Uterus (tissue), 3 donors: ENCODE measurements at regions not wholly inside any gene's neighbourhood (a gene's known extent, or its start where the extent isn't known, plus 50 kb on each side); places are given as distances from the start of the nearest gene placed in this dataset.

Source experiments
- DNase-seq, 2 donors: peaks; one replicate each; pipeline ENCODE4 v3.0.0-alpha.2; 2019 to 2020
- H3K27ac ChIP-seq, 2 donors: fragments of 200-600 bp; sonication (generic); 1 replicate in 1 of 2; 2 replicates in 1 of 2; pipeline ENCODE4 v1.5.1; 2016 to 2018
- H3K27me3 ChIP-seq, 2 donors: fragments of 200-600 bp; sonication (generic); one replicate each; pipeline ENCODE4 v1.5.1; 2018 to 2019; ENCODE audit warnings: control low read depth in 1 of 2
- H3K36me3 ChIP-seq, 2 donors: fragments of 200-600 bp; sonication (generic); one replicate each; pipeline ENCODE4 v1.5.1; 2019; ENCODE audit warnings: control low read depth in 1 of 2
- H3K4me1 ChIP-seq, 2 donors: fragments of 200-600 bp; sonication (generic); one replicate each; pipeline ENCODE4 v1.5.1; 2018 to 2019; ENCODE audit warnings: control low read depth in 1 of 2
- H3K4me3 ChIP-seq, 2 donors: fragments of 200-600 bp; sonication (generic); 1 replicate in 1 of 2; 2 replicates in 1 of 2; pipeline ENCODE4 v1.5.1; 2018 to 2019; ENCODE audit warnings: mild to moderate bottlenecking in 1 of 2
- H3K9me3 ChIP-seq, 2 donors: fragments of 200-600 bp; sonication (generic); one replicate each; pipeline ENCODE4 v1.5.1; 2019; ENCODE audit warnings: control low read depth in 1 of 2
- CTCF ChIP-seq, 4 experiments: fragments of 200-600 bp in 2 of 4; fragments of 450-650 bp in 2 of 4; sonication (generic) in 2 of 4; IDR thresholded peaks; one replicate each; pipeline ENCODE4 v1.5.1; 2016 to 2019; ENCODE audit warnings: antibody characterized with exemption in 4 of 4, mild to moderate bottlenecking in 2 of 4, moderate library complexity in 1 of 4
- POLR2A ChIP-seq, 2 donors: fragments of 450-650 bp; IDR thresholded peaks; one replicate each; pipeline ENCODE4 v1.6.1; 2016; ENCODE audit warnings: antibody characterized with exemption in 2 of 2, mild to moderate bottlenecking in 1 of 2, moderate library complexity in 1 of 2
- intact Hi-C: fragments of 100-400 bp; cut with DNase I; formaldehyde crosslinking; loops from one replicate; pipeline ENCODE4 v1.15.1; 2023; ENCODE audit warnings: low total_unique reads
- donor health status: DM: yes; HTN: yes; CAD: no.

- no peak for DNase-seq
- Histone ChIP-seq H3K36me3 (no peaks in the 10 kb centered on the region), H3K4me3 (no peak overlapping the region), H3K27ac (no peak overlapping the region), H3K9me3 (no peaks in the 10 kb centered on the region), H3K27me3 (no peaks in the 10 kb centered on the region), H3K4me1 (no peaks in the 10 kb centered on the region)
- TF ChIP-seq CTCF (IDR thresholded peaks at IDR 0.05) = no peak
- no peak for TF ChIP-seq POLR2A (IDR thresholded peaks at IDR 0.05)
- intact Hi-C loops = no loop called here
Observed at GRCh38 chr10:2121315-2121714, 384.0 kb upstream of the ADARB2 start.

- TF ChIP-seq POLR2A (IDR thresholded peaks at IDR 0.05) (no peak), CTCF (IDR thresholded peaks at IDR 0.05) (no peak)
- no peak for DNase-seq
- Histone ChIP-seq H3K27ac (no peak overlapping the region), H3K4me3 (no peak overlapping the region), H3K27me3 (no peaks in the 10 kb centered on the region), H3K4me1 (no peaks in the 10 kb centered on the region), H3K9me3 (no peaks in the 10 kb centered on the region), H3K36me3 (no peaks in the 10 kb centered on the region)
- intact Hi-C loops = no loop called here
Observed at GRCh38 chr10:2120746-2121145, 383.4 kb upstream of the ADARB2 start.

DNA sequence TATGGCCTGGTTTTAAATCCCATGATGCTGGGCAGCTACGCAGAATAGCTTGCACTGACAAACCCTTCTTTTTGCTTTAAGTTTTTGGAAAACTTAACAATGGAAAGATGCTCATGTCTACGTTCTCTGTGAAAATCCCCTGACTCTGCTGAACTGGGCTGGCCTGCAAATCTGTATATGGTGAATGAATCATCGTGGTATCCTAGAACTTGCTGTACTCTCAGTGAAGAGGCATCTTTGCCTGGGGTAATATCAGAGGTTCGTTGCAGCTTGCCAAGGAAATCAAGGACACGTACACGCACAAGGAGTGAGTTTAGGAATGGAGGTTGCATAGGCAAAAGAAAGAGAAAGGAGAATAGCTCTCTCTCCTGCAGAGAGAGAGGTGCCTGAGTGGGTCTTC, 382.0 kb upstream of the ADARB2 start:
- Histone ChIP-seq H3K4me1 (no peaks in the 10 kb centered on the region), H3K36me3 (no peaks in the 10 kb centered on the region), H3K27ac (no peak overlapping the region), H3K9me3 (no peaks in the 10 kb centered on the region), H3K4me3 (no peak overlapping the region), H3K27me3 (no peaks in the 10 kb centered on the region)
- no peak for TF ChIP-seq POLR2A (IDR thresholded peaks at IDR 0.05)
- no peak for TF ChIP-seq CTCF (IDR thresholded peaks at IDR 0.05)
- intact Hi-C loops = no loop called here
- no peak for DNase-seq

- Histone ChIP-seq H3K27me3 (no peaks in the 10 kb centered on the region), H3K4me1 (no peaks in the 10 kb centered on the region), H3K36me3 (no peaks in the 10 kb centered on the region), H3K27ac (no peak overlapping the region), H3K4me3 (no peak overlapping the region), H3K9me3 (no peaks in the 10 kb centered on the region)
- DNase-seq = no peak
- TF ChIP-seq CTCF (IDR thresholded peaks at IDR 0.05) (no peak), POLR2A (IDR thresholded peaks at IDR 0.05) (no peak)
- intact Hi-C loops = no loop called here
Observed at GRCh38 chr10:2118201-2118600, 380.9 kb upstream of the ADARB2 start.

GRCh38 chr10:2117641-2118040, 380.3 kb upstream of the ADARB2 start:
- Histone ChIP-seq H3K27me3 (no peaks in the 10 kb centered on the region), H3K4me3 (no peak overlapping the region), H3K9me3 (no peaks in the 10 kb centered on the region), H3K27ac (no peak overlapping the region), H3K36me3 (no peaks in the 10 kb centered on the region), H3K4me1 (no peaks in the 10 kb centered on the region)
- no peak for DNase-seq
- intact Hi-C loops = no loop called here
- TF ChIP-seq CTCF (IDR thresholded peaks at IDR 0.05) = no peak
- no peak for TF ChIP-seq POLR2A (IDR thresholded peaks at IDR 0.05)
